ENCODE measurements at regions not wholly inside any gene's neighbourhood (a gene's known extent, or its start where the extent isn't known, plus 50 kb on each side); places are given as distances from the start of the nearest gene placed in this dataset.

DNA sequence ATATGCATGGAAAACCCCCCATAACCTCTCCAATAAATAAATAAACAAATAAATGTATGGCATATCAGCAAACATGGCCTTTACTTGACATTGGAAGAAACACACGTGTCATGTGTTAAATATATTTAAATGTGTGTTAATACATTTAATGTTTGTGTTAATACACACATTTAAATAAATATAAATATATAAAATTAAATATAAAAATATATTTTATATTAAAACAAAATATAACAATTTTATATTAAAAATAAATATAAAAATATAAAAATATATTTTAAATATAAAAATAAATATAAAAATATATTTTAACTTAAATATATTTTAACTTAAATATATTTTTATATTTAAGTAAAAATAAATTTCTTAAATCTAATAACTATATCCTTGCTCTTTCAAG is 187.6 kb upstream of the CXXC4 start:
- DNase-seq, result no peak

GRCh38 chr4:104693601-104694201 is 199.0 kb upstream of the CXXC4 start:
- DNase-seq, result no peak

DNA sequence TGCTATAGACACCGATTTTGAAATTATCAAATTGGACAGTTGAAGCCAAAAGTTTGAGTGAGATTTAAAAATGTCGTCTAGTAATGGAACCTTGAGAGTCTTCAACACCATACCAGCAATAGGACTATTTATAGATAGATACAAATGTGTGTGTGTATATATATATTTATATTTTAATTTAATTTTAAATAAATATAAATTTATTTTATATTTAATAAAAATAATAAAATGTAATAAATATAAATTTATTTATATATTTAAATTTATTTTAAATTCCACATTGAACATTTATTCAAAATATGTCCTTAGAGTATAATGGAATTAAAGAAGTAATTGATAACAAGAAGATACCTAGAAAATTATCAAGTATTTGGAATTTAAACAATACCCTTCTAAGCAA is 221.9 kb upstream of the CXXC4 start:
- DNase-seq, result no peak

GRCh38 chr4:104719539-104720230 is 225.0 kb upstream of the CXXC4 start:
- no peak for DNase-seq

DNA sequence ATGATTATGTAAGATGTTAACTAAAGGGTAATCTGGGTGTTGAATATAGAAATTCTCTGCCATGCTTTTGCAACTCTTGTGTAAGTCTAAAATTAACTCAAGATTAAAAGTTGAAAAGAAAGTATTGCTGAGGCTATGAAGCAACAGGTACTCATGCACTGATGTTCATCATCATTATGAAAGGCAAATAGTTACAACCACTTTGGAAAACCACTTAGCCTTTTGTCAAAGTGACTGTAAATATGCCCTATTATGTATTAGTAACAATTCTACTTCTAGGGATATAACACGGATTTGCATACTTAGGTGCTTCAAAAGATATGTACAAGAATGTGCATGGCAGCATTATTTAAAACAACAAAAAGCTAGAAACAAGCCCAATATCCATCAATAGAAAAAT is 227.8 kb upstream of the CXXC4 start:
- no peak for DNase-seq

GRCh38 chr4:104726002-104726401 is 231.3 kb upstream of the CXXC4 start:
- no peak for DNase-seq

GRCh38 chr4:104727643-104728042 is 232.9 kb upstream of the CXXC4 start:
- no peak for DNase-seq

- no peak for DNase-seq
Observed at GRCh38 chr4:104728380-104729122, 233.9 kb upstream of the CXXC4 start.

- no peak for DNase-seq
Observed at GRCh38 chr4:104732766-104733165, 238.1 kb upstream of the CXXC4 start.

- DNase-seq, result no peak
Observed at GRCh38 chr4:104735174-104735573, 240.5 kb upstream of the CXXC4 start.

- no peak for DNase-seq
Observed at GRCh38 chr4:104740161-104740560, 245.5 kb upstream of the CXXC4 start.

DNA sequence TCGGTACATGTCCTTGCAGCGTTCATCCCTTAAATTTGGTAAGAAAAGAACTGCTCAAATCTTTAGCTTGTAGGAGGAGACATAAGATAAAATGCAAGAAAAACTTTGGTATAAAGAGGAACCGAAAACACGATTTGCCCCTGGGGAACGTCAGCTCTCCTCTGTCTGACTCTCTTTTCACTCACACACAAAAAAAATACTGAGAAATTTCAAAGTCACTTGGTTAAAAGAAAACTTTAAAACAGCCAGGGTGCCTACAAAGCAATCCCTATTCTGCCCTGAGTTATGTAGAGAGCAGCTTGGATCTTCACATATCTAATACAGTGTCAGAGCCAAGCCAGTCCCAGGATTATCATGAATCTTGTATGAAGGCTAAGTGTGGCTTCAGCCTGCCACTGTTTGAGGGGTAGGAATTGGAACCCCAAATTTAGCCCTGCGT is 248.5 kb upstream of the CXXC4 start:
- no peak for DNase-seq

GRCh38 chr4:104747635-104748034 is 252.9 kb upstream of the CXXC4 start:
- no peak for DNase-seq

GRCh38 chr4:104749062-104749461 is 254.4 kb upstream of the CXXC4 start:
- no peak for DNase-seq

GRCh38 chr4:104750008-104750407 is 255.3 kb upstream of the CXXC4 start:
- no peak for DNase-seq

GRCh38 chr4:104751468-104751867 is 256.8 kb upstream of the CXXC4 start:
- DNase-seq, result no peak

DNA sequence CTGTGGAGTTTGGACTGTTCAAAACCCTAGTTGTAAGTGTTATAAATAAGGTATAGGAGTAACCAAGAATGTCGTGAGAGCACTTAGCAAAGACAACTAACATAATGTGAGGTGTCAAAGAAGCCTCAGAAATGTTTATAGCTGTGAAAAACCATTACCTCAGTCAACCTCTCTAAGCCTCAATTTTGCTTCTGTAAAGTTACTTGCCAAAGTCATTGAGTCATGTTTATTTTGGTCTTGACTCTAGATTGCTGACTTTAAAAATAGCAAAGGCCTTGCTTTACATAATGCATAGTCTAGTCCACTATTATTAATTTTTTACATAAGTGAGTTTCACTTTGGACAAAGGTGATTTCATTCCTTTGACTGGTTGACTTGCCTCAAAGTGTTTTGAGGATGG is 257.6 kb upstream of the CXXC4 start:
- no peak for DNase-seq

DNA sequence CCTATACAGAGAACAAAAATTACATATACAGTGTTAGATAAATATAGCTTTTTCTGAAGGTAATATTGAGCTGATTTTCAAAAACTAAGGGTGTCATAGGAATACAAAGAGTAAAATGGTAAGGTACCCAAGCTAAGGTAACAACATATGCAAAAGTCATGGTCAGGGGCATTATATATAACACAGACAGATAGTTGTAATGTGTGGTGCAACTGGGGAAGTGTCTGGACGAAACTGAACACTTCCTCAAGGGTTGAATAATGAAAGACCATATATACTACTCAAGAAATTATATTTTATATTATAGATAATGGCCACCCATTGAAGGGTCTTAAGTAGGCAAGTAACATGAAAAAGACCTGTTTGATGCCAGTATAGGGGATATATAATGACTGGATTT is 262.1 kb upstream of the CXXC4 start:
- no peak for DNase-seq

- no peak for DNase-seq
Observed at GRCh38 chr4:104758574-104758973, 263.9 kb upstream of the CXXC4 start.

DNA sequence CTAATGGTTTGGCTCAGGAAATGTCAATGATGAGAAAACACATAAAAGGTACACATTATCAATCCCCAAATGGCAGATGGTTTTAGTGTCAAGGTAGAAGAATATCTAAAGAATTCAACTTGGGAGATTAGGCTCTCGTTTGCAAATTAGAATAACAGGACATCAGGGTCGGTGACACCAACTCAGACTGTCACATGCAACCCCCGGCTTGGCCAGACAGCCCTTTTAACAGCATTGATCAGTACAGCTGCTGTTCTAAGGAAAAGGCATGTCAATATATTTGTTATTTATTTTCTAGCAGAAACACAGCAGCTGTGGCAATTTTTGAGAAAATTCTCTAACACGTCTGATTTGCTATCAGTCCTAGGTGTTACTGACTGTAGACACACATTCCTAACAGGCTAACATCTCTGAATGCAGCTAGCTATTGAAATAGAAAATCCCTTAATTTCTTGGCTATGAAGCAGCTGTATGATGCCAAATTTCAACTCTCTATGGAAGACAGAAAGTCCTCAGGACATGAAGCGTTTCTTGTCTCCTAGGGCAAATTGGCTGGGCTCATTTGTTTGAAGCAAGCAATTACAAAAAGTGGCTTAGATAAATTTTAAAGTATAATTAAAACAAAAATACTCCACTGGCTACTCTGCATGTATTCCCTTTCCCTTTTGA is 269.0 kb upstream of the CXXC4 start:
- DNase-seq, result no peak

GRCh38 chr4:104766676-104767075 is 272.0 kb upstream of the CXXC4 start:
- DNase-seq, result no peak

- no peak for DNase-seq
Observed at GRCh38 chr4:104772849-104773248, 278.2 kb upstream of the CXXC4 start.

GRCh38 chr4:104795264-104795939 is 300.7 kb upstream of the CXXC4 start:
- DNase-seq, result no peak
